Suprapubic skin (tissue), 4 donors: ENCODE measurements at regions not wholly inside any gene's neighbourhood (a gene's known extent, or its start where the extent isn't known, plus 50 kb on each side); places are given as distances from the start of the nearest gene placed in this dataset.

Experiments
- DNase-seq, 2 donors: peaks; one replicate each; pipeline ENCODE4 v3.0.0-alpha.2; 2019; ENCODE audit warnings: low spot score in 2 of 2
- H3K27ac ChIP-seq: fragments of 200-600 bp; sonication (generic); one replicate; pipeline ENCODE4 v1.5.1; 2019
- H3K27me3 ChIP-seq: fragments of 200-600 bp; sonication (generic); one replicate; pipeline ENCODE4 v1.5.1; 2019
- H3K36me3 ChIP-seq: fragments of 200-600 bp; sonication (generic); one replicate; pipeline ENCODE4 v1.5.1; 2019
- H3K4me1 ChIP-seq: fragments of 200-600 bp; sonication (generic); one replicate; pipeline ENCODE4 v1.5.1; 2019
- H3K4me3 ChIP-seq: fragments of 200-600 bp; sonication (generic); one replicate; pipeline ENCODE4 v1.5.1; 2019; ENCODE audit warnings: mild to moderate bottlenecking
- H3K9me3 ChIP-seq: fragments of 200-600 bp; sonication (generic); one replicate; pipeline ENCODE4 v1.5.1; 2019
- CTCF ChIP-seq, 2 donors: fragments of 200-600 bp in 1 of 2; fragments of 450-650 bp in 1 of 2; sonication (generic) in 1 of 2; IDR thresholded peaks; one replicate each; pipeline ENCODE4 v1.5.1; 2016 to 2019; ENCODE audit warnings: antibody characterized with exemption in 2 of 2, mild to moderate bottlenecking in 1 of 2, moderate library complexity in 1 of 2
- EP300 ChIP-seq: sonication (generic); formaldehyde crosslinking; IDR thresholded peaks from one replicate; pipeline ENCODE4 v1.6.1; 2017; ENCODE audit warnings: antibody characterized with exemption
- POLR2A ChIP-seq, 2 donors: fragments of 450-650 bp; IDR thresholded peaks; one replicate each; pipeline ENCODE4 v1.6.1; 2017; ENCODE audit warnings: antibody characterized with exemption in 2 of 2, mild to moderate bottlenecking in 2 of 2, moderate library complexity in 2 of 2
- POLR2AphosphoS5 ChIP-seq, 3 donors: sonication (generic); formaldehyde crosslinking; IDR thresholded peaks; one replicate each; pipeline ENCODE4 v1.6.1; 2017; ENCODE audit warnings: antibody characterized with exemption in 3 of 3
- WGBS: methylation state at CpG from one replicate; pipeline ENCODE4 v1.1.5; 2018; 5-methylcytosine and 5-hydroxymethylcytosine counted together

GRCh38 chr6:84514089-84514971, 250.1 kb downstream of the TBX18 start:
- 77% methylated on average over 5 of the region's 5 CpGs for WGBS
- H3K27ac ChIP-seq = no peak overlapping the region
- TF ChIP-seq POLR2A (IDR thresholded peaks at IDR 0.05) (no peak), POLR2AphosphoS5 (IDR thresholded peaks at IDR 0.05) (no peak), CTCF (IDR thresholded peaks at IDR 0.05) (no peak), EP300 (no peak)
- H3K27me3 ChIP-seq = no peaks in the 10 kb centered on the region
- no peaks in the 10 kb centered on the region for H3K36me3 ChIP-seq
- no peak for DNase-seq
- H3K4me1 ChIP-seq = no peaks in the 10 kb centered on the region
- no peaks in the 10 kb centered on the region for H3K9me3 ChIP-seq
- H3K4me3 ChIP-seq = no peak overlapping the region

- 82% methylated on average over 2 of the region's 2 CpGs for WGBS
- DNase-seq = no peak
- H3K27ac ChIP-seq = no peak overlapping the region
- no peaks in the 10 kb centered on the region for H3K4me1 ChIP-seq
- H3K4me3 ChIP-seq = no peak overlapping the region
- H3K9me3 ChIP-seq = no peaks in the 10 kb centered on the region
- H3K36me3 ChIP-seq = no peaks in the 10 kb centered on the region
- TF ChIP-seq POLR2A (IDR thresholded peaks at IDR 0.05) (no peak), EP300 (no peak), POLR2AphosphoS5 (IDR thresholded peaks at IDR 0.05) (no peak), CTCF (IDR thresholded peaks at IDR 0.05) (no peak)
- no peaks in the 10 kb centered on the region for H3K27me3 ChIP-seq
These were observed 252.0 kb downstream of the TBX18 start for GRCh38 chr6:84512391-84512790.

- no peaks in the 10 kb centered on the region for H3K27me3 ChIP-seq
- no peak for DNase-seq
- 86% methylated on average over 3 of the region's 3 CpGs for WGBS
These were observed 252.5 kb downstream of the TBX18 start for GRCh38 chr6:84511929-84512328.

GRCh38 chr6:84508981-84509380, 255.4 kb downstream of the TBX18 start:
- no peak for TF ChIP-seq EP300
- TF ChIP-seq CTCF (IDR thresholded peaks at IDR 0.05) = no peak
- TF ChIP-seq POLR2A (IDR thresholded peaks at IDR 0.05) = no peak
- TF ChIP-seq POLR2AphosphoS5 (IDR thresholded peaks at IDR 0.05) = no peak
- Histone ChIP-seq H3K4me3 (no peak overlapping the region), H3K4me1 (no peaks in the 10 kb centered on the region), H3K9me3 (no peaks in the 10 kb centered on the region), H3K27ac (no peak overlapping the region), H3K36me3 (no peaks in the 10 kb centered on the region), H3K27me3 (no peaks in the 10 kb centered on the region)
- no peak for DNase-seq

More at GRCh38 chr6:84511929-84512328, 252.5 kb downstream of the TBX18 start:
- H3K27ac ChIP-seq = no peak overlapping the region
- no peaks in the 10 kb centered on the region for H3K36me3 ChIP-seq
- TF ChIP-seq POLR2A (IDR thresholded peaks at IDR 0.05) (no peak), EP300 (no peak), POLR2AphosphoS5 (IDR thresholded peaks at IDR 0.05) (no peak), CTCF (IDR thresholded peaks at IDR 0.05) (no peak)
- no peaks in the 10 kb centered on the region for H3K4me1 ChIP-seq
- no peaks in the 10 kb centered on the region for H3K9me3 ChIP-seq
- no peak overlapping the region for H3K4me3 ChIP-seq

- no peak for DNase-seq
- no peaks in the 10 kb centered on the region for H3K27me3 ChIP-seq
These were observed 256.1 kb downstream of the TBX18 start for GRCh38 chr6:84508334-84508733.

More at GRCh38 chr6:84508334-84508733, 256.1 kb downstream of the TBX18 start:
- Histone ChIP-seq H3K27ac (no peak overlapping the region), H3K4me1 (no peaks in the 10 kb centered on the region), H3K36me3 (no peaks in the 10 kb centered on the region), H3K9me3 (no peaks in the 10 kb centered on the region), H3K4me3 (no peak overlapping the region)
- no peak for TF ChIP-seq EP300
- TF ChIP-seq POLR2AphosphoS5 (IDR thresholded peaks at IDR 0.05) = no peak
- TF ChIP-seq POLR2A (IDR thresholded peaks at IDR 0.05) = no peak
- TF ChIP-seq CTCF (IDR thresholded peaks at IDR 0.05) = no peak
